Activated CD8-positive, alpha-beta T cell treated with anti-CD3 and anti-CD28 coated beads, Interleukin-2, amount 10 ng/mL, durations not matched to agents 7 days and 5 days (primary cell): ENCODE measurements at regions not wholly inside any gene's neighbourhood (a gene's known extent, or its start where the extent isn't known, plus 50 kb on each side); places are given as distances from the start of the nearest gene placed in this dataset.

Experiments used
- ATAC-seq: fragments of 150-1000 bp; cut with Tn5 transposase; one replicate; pipeline ENCODE4 v1.10.0; 2021; ENCODE audit warnings: moderate library complexity
- CTCF ChIA-PET: fragments of 350-600 bp; sonication (Branson Sonifier 250); formaldehyde crosslinking; loops from one replicate; lab custom pipeline; 2021; ENCODE audit warnings: antibody characterized with exemption; lab: Charles Lee
- POLR2A ChIA-PET: fragments of 350-600 bp; sonication (Branson Sonifier 250); formaldehyde crosslinking; loops from one replicate; lab custom pipeline; 2021; ENCODE audit warnings: antibody characterized with exemption; lab: Charles Lee
- DNase-seq: peaks from one replicate; pipeline ENCODE4 v3.0.0-alpha.2; 2020
- H3K27ac Mint-ChIP-seq: one replicate; pipeline ENCODE4 v1.8.0; 2021; ENCODE audit warnings: mild to moderate bottlenecking, mixed read lengths
- H3K27me3 Mint-ChIP-seq: one replicate; pipeline ENCODE4 v1.8.0; 2021; ENCODE audit warnings: low read depth, mixed read lengths
- H3K36me3 Mint-ChIP-seq: one replicate; pipeline ENCODE4 v1.8.0; 2021; ENCODE audit warnings: low read depth, mixed read lengths
- H3K4me1 Mint-ChIP-seq: one replicate; pipeline ENCODE4 v1.8.0; 2021; ENCODE audit warnings: low read depth, mixed read lengths
- H3K4me3 Mint-ChIP-seq: one replicate; pipeline ENCODE4 v1.8.0; 2021; ENCODE audit warnings: mild to moderate bottlenecking, mixed read lengths
- H3K9me3 Mint-ChIP-seq: one replicate; pipeline ENCODE4 v1.8.0; 2022; ENCODE audit warnings: mixed read lengths; ENCODE audit not compliant: insufficient read depth

- CTCF ChIA-PET = no interaction called here
- Mint-ChIP-seq H3K9me3 (no peaks in the 10 kb centered on the region), H3K27ac (no peak overlapping the region), H3K4me1 (peaks cover 6% of the 10 kb centered on the region), H3K4me3 (no peak overlapping the region), H3K27me3 (no peaks in the 10 kb centered on the region), H3K36me3 (no peaks in the 10 kb centered on the region)
- no peak for ATAC-seq
- DNase-seq = no peak
- POLR2A ChIA-PET = no interaction called here
Observed at GRCh38 chrX:9327747-9328145, 137.1 kb upstream of the TBL1X start.

DNA sequence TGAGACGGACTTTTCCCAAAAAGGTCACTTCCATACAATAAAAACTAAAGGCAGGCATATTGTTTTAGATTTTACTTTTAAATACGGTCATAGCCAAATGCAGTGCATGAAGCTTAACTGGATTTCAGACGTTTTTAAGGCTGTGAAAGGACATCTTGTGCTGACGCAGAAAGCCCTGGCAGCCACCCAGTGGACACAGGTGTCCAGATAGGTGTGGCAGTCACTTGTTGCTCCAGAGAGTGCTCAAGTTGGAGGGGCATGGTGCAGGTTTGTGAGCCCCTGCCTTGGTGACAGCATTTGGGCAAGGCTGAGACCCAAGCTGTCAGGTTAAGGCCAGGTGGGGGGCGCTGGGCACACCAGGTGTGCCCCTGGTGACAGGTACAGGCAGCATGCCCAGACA is 135.8 kb upstream of the TBL1X start:
- POLR2A ChIA-PET = no interaction called here
- Mint-ChIP-seq H3K27ac (no peak overlapping the region), H3K36me3 (no peaks in the 10 kb centered on the region), H3K9me3 (no peaks in the 10 kb centered on the region), H3K4me1 (peaks cover 6% of the 10 kb centered on the region), H3K27me3 (no peaks in the 10 kb centered on the region), H3K4me3 (no peak overlapping the region)
- DNase-seq (no peak), ATAC-seq (no peak)
- CTCF ChIA-PET = no interaction called here

DNA sequence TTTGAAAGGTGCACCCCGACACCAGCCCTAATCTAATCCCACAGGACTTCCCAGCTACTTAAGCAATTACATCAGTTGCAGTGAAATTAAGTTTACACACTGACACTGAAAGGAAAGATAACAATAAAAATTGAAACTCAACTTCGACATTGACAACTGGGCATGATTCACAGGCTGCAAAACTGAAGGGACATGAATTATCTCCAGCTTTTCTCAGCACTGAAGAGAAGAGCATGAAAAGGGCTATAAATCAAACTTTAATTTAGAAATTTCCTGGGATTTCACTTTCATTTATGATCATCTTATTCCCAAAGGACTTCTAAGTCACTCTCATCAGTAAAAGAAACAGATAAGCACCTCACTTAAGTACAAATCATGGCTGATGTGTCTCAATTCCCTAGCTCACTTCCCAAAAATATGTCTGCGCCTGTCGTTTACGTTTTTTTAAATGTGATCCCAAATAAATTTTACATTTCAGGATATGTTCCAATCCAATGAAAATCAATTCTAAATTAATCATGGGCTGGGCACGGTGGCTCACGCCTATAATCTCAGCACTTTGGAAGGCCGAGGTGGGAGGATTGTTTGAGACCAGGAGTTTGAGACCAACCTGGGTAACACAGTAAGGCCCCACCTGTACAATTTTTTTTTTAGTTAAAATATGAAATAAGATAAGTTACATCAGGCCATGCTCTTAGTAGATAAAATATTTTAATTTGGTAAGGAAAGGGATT is 134.4 kb upstream of the TBL1X start:
- Mint-ChIP-seq H3K27ac (no peak overlapping the region), H3K9me3 (no peaks in the 10 kb centered on the region)
- POLR2A ChIA-PET = no interaction called here

GRCh38 chrX:9333873-9334560 is 130.8 kb upstream of the TBL1X start:
- H3K27me3 Mint-ChIP-seq = no peaks in the 10 kb centered on the region
- no peak for ATAC-seq
- CTCF ChIA-PET = interaction anchor here (1.3 kb wide), 1 partner anchor 21 kb away, joined by 4 read pairs; no protein-coding TSS in a partner anchor

More for the DNA sequence above, 134.4 kb upstream of the TBL1X start:
- Mint-ChIP-seq H3K36me3 (no peaks in the 10 kb centered on the region), H3K4me1 (peaks cover 6% of the 10 kb centered on the region), H3K27me3 (no peaks in the 10 kb centered on the region), H3K4me3 (no peak overlapping the region)
- ATAC-seq (no peak), DNase-seq (no peak)
- CTCF ChIA-PET = no interaction called here

DNA sequence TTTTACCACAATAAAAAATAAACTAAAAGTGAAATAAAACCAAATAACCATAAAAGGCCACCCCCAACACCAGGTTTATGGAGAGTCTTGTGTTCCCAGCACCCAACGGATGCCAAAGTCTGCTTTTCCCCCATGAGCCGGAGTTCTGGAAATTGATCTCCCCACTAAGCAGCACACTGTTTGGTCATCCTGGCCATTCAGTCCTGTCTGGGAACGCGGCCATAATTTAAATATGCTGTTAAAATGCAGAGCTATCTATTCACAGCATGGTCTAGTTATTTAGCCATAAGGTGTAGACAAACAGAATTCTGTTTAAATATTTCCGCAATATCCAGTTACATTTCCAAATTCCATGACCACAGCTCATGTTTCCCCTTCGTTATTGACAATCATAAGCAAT is 129.6 kb upstream of the TBL1X start:
- Mint-ChIP-seq H3K36me3 (no peaks in the 10 kb centered on the region), H3K27ac (no peak overlapping the region), H3K27me3 (no peaks in the 10 kb centered on the region), H3K4me1 (peaks cover 24% of the 10 kb centered on the region), H3K4me3 (no peak overlapping the region), H3K9me3 (no peaks in the 10 kb centered on the region)
- ATAC-seq (no peak), DNase-seq (no peak)
- CTCF ChIA-PET = interaction anchor here (1.3 kb wide), 1 partner anchor 27 kb away, joined by 3 read pairs; no protein-coding TSS in a partner anchor
- POLR2A ChIA-PET = interaction anchor here (0.6 kb wide), 1 partner anchor 12 kb away, joined by 3 read pairs; no protein-coding TSS in a partner anchor

More at GRCh38 chrX:9333873-9334560, 130.8 kb upstream of the TBL1X start:
- no peak overlapping the region for H3K4me3 Mint-ChIP-seq
- no peak for DNase-seq
- H3K27ac Mint-ChIP-seq = no peak overlapping the region
- no peaks in the 10 kb centered on the region for H3K9me3 Mint-ChIP-seq
- no peaks in the 10 kb centered on the region for H3K36me3 Mint-ChIP-seq
- POLR2A ChIA-PET = no interaction called here
- peaks cover 17% of the 10 kb centered on the region for H3K4me1 Mint-ChIP-seq

DNA sequence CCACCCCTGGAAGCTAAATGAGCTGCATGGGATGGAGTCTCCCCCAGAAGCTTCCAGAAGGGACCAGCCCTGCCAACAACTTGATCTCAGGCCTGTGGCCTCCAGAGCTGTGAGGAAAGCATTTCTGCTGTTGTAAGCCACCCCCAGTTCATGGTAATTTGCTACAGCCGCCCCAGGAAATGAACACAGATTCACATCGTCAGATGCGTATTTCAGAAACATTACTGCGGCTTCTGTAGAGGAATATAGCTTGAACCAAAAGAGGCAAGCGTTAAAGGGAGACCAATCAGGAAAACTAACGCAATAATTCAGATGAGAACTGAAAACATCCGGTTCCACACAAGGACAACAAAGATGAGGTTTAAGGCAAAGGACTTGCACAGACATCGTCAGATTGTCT is 128.4 kb upstream of the TBL1X start:
- H3K9me3 Mint-ChIP-seq = no peaks in the 10 kb centered on the region
- H3K27ac Mint-ChIP-seq = peak overlapping the region; percentile 70
- no peaks in the 10 kb centered on the region for H3K36me3 Mint-ChIP-seq
- H3K4me3 Mint-ChIP-seq = no peak overlapping the region
- DNase-seq = no peak
- H3K4me1 Mint-ChIP-seq = peaks cover 36% of the 10 kb centered on the region
- POLR2A ChIA-PET = no interaction called here
- no peak for ATAC-seq
- H3K27me3 Mint-ChIP-seq = no peaks in the 10 kb centered on the region
- CTCF ChIA-PET = no interaction called here

- peak overlapping the region; percentile 70 for H3K27ac Mint-ChIP-seq
- no peaks in the 10 kb centered on the region for H3K27me3 Mint-ChIP-seq
- ChIA-PET CTCF (no interaction called here), POLR2A (no interaction called here)
- H3K4me1 Mint-ChIP-seq = peaks cover 39% of the 10 kb centered on the region
- no peaks in the 10 kb centered on the region for H3K9me3 Mint-ChIP-seq
- no peaks in the 10 kb centered on the region for H3K36me3 Mint-ChIP-seq
- no peak for ATAC-seq
- no peak overlapping the region for H3K4me3 Mint-ChIP-seq
- no peak for DNase-seq
Observed at GRCh38 chrX:9337046-9337445, 127.8 kb upstream of the TBL1X start.

DNA sequence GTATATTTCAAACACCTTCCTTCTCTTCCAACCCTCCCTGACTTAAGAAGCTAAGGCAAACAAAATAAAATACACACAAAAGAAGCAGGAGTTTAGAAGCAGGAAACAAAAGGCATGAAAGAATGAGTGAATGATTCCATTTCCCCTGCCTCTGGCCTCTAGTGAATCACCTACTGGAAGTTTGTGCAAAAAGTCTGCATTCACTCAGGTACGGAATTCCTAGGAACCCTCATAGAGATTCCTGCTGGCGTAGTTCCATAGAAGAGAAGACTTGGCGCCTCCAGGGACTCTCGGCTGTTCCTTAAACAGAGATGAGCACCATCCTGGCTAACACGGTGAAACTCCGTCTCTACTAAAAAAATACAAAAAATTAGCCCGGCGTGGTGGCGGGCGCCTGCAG is 125.9 kb upstream of the TBL1X start:
- ChIA-PET POLR2A (no interaction called here), CTCF (interaction anchor here (0.9 kb wide), 1 partner anchor 124 kb away, joined by 3 read pairs; no protein-coding TSS in a partner anchor)
- no peak for ATAC-seq
- Mint-ChIP-seq H3K27me3 (no peaks in the 10 kb centered on the region), H3K4me1 (peaks cover 46% of the 10 kb centered on the region), H3K36me3 (no peaks in the 10 kb centered on the region), H3K9me3 (no peaks in the 10 kb centered on the region), H3K27ac (no peak overlapping the region), H3K4me3 (no peak overlapping the region)
- no peak for DNase-seq

DNA sequence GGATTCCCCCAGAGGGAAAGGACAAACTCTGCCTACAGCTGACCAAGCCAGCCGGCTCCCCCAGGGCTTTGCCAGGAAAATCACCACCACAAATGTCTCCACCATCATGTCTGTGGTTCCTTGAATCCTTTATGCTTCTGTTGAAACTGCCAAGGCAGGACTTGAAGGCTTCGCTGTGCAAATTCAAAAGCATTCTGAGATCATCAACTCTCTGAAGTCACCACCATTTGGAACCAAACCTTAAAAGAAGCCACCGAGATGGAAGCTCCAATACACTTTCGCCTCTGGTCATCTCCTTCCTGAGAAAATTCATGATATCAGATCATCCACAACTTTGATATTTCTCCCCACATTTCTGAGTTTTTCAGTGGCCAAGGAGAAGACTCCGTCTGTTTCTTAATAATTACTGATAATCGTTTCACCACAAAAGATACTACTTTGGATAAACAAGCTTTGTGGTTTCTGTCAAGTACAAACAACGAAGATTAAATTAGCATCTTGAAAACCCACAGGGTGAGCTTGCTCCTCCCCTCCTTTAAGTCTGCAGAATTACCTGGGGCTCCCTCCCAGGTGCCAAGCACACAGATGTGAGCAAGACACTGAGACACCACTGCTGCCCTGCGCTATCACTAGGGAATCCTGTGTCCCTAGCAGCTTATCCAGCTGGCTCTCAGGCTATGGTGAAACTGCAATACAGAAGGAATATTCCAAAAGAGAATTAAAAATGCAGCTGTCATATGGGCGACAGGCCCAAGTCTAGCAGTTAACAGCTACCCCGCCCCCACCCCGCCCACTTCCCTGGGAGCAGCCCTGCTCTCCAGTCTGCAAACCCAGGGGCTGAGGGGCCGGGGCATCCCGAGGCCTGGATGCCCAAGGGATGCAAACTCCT is 125.0 kb upstream of the TBL1X start:
- H3K27me3 Mint-ChIP-seq = no peaks in the 10 kb centered on the region
- ChIA-PET POLR2A (interaction anchor here (0.6 kb wide), 1 partner anchor 19 kb away, joined by 3 read pairs; no protein-coding TSS in a partner anchor), CTCF (interaction anchor here (0.9 to 1.5 kb wide), 3 partner anchors 27 to 460 kb away, joined by 3 to 5 read pairs (median 3); no protein-coding TSS in a partner anchor)
- peaks cover 46% of the 10 kb centered on the region for H3K4me1 Mint-ChIP-seq
- H3K27ac Mint-ChIP-seq = no peak overlapping the region
- no peaks in the 10 kb centered on the region for H3K9me3 Mint-ChIP-seq
- ATAC-seq (no peak), DNase-seq (no peak)
- no peaks in the 10 kb centered on the region for H3K36me3 Mint-ChIP-seq
- peak overlapping the region; percentile 25 for H3K4me3 Mint-ChIP-seq

- Mint-ChIP-seq H3K4me3 (peak overlapping the region; percentile 74), H3K27me3 (no peaks in the 10 kb centered on the region), H3K27ac (peak overlapping the region; percentile 92), H3K4me1 (peaks cover 44% of the 10 kb centered on the region), H3K9me3 (no peaks in the 10 kb centered on the region), H3K36me3 (no peaks in the 10 kb centered on the region)
- ATAC-seq (peak; percentile 41), DNase-seq (peak; percentile 41)
- ChIA-PET POLR2A (interaction anchor here (0.5 to 1.8 kb wide), 2 partner anchors 122 to 123 kb away, joined by 4 to 6 read pairs; no protein-coding TSS in a partner anchor), CTCF (interaction anchor here (1.0 to 1.8 kb wide), 4 partner anchors 12 to 460 kb away, joined by 3 to 8 read pairs (median 4); no protein-coding TSS in a partner anchor)
Observed at GRCh38 chrX:9340598-9341290, 124.1 kb upstream of the TBL1X start.
